Stomach (tissue), 8 donors: ENCODE measurements at regions not wholly inside any gene's neighbourhood (a gene's known extent, or its start where the extent isn't known, plus 50 kb on each side); places are given as distances from the start of the nearest gene placed in this dataset.

ENCODE experiments used
- DNase-seq, 2 donors: peaks; one replicate each; pipeline versions ENCODE4 v3.0.0 to v3.0.0-alpha.2; 2013 to 2019
- H3K27ac ChIP-seq, 5 donors: fragments of 200-600 bp in 4 of 5; sonication (generic) in 4 of 5; one replicate each; pipeline ENCODE4 v1.5.1; 2013 to 2019; ENCODE audit warnings: mild to moderate bottlenecking in 1 of 5, moderate library complexity in 1 of 5
- H3K27me3 ChIP-seq, 3 donors: fragments of 200-600 bp; sonication (generic); one replicate each; pipeline ENCODE4 v1.5.1; 2017 to 2019; ENCODE audit warnings: mixed run types in 1 of 3
- H3K36me3 ChIP-seq, 4 donors: fragments of 200-600 bp; sonication (generic); 1 replicate in 3 of 4; 2 replicates in 1 of 4; pipeline ENCODE4 v1.5.1; 2016 to 2019
- H3K4me1 ChIP-seq, 4 donors: fragments of 200-600 bp; sonication (generic); one replicate each; pipeline ENCODE4 v1.5.1; 2016 to 2019
- H3K4me3 ChIP-seq, 4 donors: fragments of 200-600 bp; sonication (generic) in 3 of 4; one replicate each; pipeline ENCODE4 v1.5.1; 2016 to 2019; ENCODE audit warnings: mild to moderate bottlenecking in 1 of 4
- H3K9me3 ChIP-seq, 4 donors: fragments of 200-600 bp; sonication (generic); one replicate each; pipeline ENCODE4 v1.5.1; 2016 to 2019
- CTCF ChIP-seq, 7 experiments: fragments of 450-650 bp in 4 of 7; fragments of 200-600 bp in 3 of 7; sonication (generic) in 3 of 7; IDR thresholded peaks; one replicate each; pipeline ENCODE4 v1.5.1; 2016 to 2019; ENCODE audit warnings: antibody characterized with exemption in 7 of 7, control low read depth in 2 of 7, mild to moderate bottlenecking in 1 of 7
- EP300 ChIP-seq: sonication (generic); formaldehyde crosslinking; IDR thresholded peaks from one replicate; pipeline ENCODE4 v1.6.1; 2017; ENCODE audit warnings: antibody characterized with exemption
- POLR2A ChIP-seq, 4 donors: fragments of 450-650 bp; IDR thresholded peaks; one replicate each; pipeline ENCODE4 v1.6.1; 2016; ENCODE audit warnings: antibody characterized with exemption in 4 of 4, control low read depth in 2 of 4, mild to moderate bottlenecking in 1 of 4, moderate library complexity in 1 of 4
- POLR2AphosphoS5 ChIP-seq, 3 donors: sonication (generic); formaldehyde crosslinking; IDR thresholded peaks; one replicate each; pipeline ENCODE4 v1.6.1; 2016; ENCODE audit warnings: antibody characterized with exemption in 3 of 3
- WGBS, 5 donors: extraction: QIAGEN DNeasy Blood & Tissue Kit in 3 of 5; methylation state at CpG; one replicate each; pipeline versions ENCODE4 v1.1.5 to v1.1.7; 2013 to 2018; 5-methylcytosine and 5-hydroxymethylcytosine counted together
- intact Hi-C: fragments of 100-400 bp; cut with DNase I; formaldehyde crosslinking; loops from one replicate; pipeline ENCODE4 v1.15.1; 2023; ENCODE audit warnings: low total_unique reads
- donor health status: healthy with polysubstance abuse.
- donor health status: Bipolar disorder and iron deficiency.
- donor health status: healthy.

- Histone ChIP-seq H3K27me3 (no peaks in the 10 kb centered on the region), H3K9me3 (no peaks in the 10 kb centered on the region), H3K27ac (no peak overlapping the region), H3K4me1 (no peaks in the 10 kb centered on the region), H3K4me3 (no peak overlapping the region), H3K36me3 (no peaks in the 10 kb centered on the region)
- TF ChIP-seq POLR2AphosphoS5 (IDR thresholded peaks at IDR 0.05) (no peak), POLR2A (IDR thresholded peaks at IDR 0.05) (no peak), CTCF (IDR thresholded peaks at IDR 0.05) (no peak), EP300 (no peak)
- WGBS, 5 donors, result 20 to 38% (median 28%) methylated on average over 1 to 2 of the region's 2 CpGs
- no peak for DNase-seq
- intact Hi-C loops, result no loop called here
These were observed 385.8 kb downstream of the PPARGC1A start for GRCh38 chr4:23504083-23504482.

GRCh38 chr4:23500894-23501449 is 388.9 kb downstream of the PPARGC1A start:
- Histone ChIP-seq H3K4me3 (no peak overlapping the region), H3K4me1 (no peaks in the 10 kb centered on the region), H3K9me3 (peaks cover 0 to 13% (median 11%) of the 10 kb centered on the region in 4 donors), H3K36me3 (no peaks in the 10 kb centered on the region), H3K27me3 (no peaks in the 10 kb centered on the region), H3K27ac (no peak overlapping the region)
- intact Hi-C loops, result no loop called here
- WGBS, 5 donors, result 30 to 59% (median 43%) methylated on average over 3 of the region's 3 CpGs
- peak in 1 of 2 donors; percentile 6 for DNase-seq
- no peak for TF ChIP-seq EP300
- TF ChIP-seq CTCF (IDR thresholded peaks at IDR 0.05), result no peak
- TF ChIP-seq POLR2A (IDR thresholded peaks at IDR 0.05), result no peak

- TF ChIP-seq POLR2AphosphoS5 (IDR thresholded peaks at IDR 0.05) (no peak), EP300 (no peak), POLR2A (IDR thresholded peaks at IDR 0.05) (no peak), CTCF (IDR thresholded peaks at IDR 0.05) (no peak)
- Histone ChIP-seq H3K27ac (no peak overlapping the region), H3K4me3 (no peak overlapping the region), H3K4me1 (no peaks in the 10 kb centered on the region), H3K27me3 (no peaks in the 10 kb centered on the region), H3K36me3 (no peaks in the 10 kb centered on the region), H3K9me3 (no peaks in the 10 kb centered on the region)
- intact Hi-C loops, result no loop called here
- no peak for DNase-seq
These were observed 404.0 kb downstream of the PPARGC1A start for GRCh38 chr4:23485801-23486200.

- Histone ChIP-seq H3K36me3 (no peaks in the 10 kb centered on the region), H3K27me3 (no peaks in the 10 kb centered on the region), H3K4me3 (no peak overlapping the region), H3K27ac (no peak overlapping the region), H3K4me1 (no peaks in the 10 kb centered on the region), H3K9me3 (no peaks in the 10 kb centered on the region)
- DNase-seq, result no peak
- 20 to 36% (median 34%) methylated on average over 4 of the region's 4 CpGs for WGBS, 5 donors
- intact Hi-C loops, result no loop called here
- TF ChIP-seq EP300, result no peak
- TF ChIP-seq POLR2A (IDR thresholded peaks at IDR 0.05), result no peak
- no peak for TF ChIP-seq CTCF (IDR thresholded peaks at IDR 0.05)
- no peak for TF ChIP-seq POLR2AphosphoS5 (IDR thresholded peaks at IDR 0.05)
These were observed 405.2 kb downstream of the PPARGC1A start for GRCh38 chr4:23484689-23485088.
